GM12865 (cell line): ENCODE measurements at regions not wholly inside any gene's neighbourhood (a gene's known extent, or its start where the extent isn't known, plus 50 kb on each side); places are given as distances from the start of the nearest gene placed in this dataset.
"Not testable (repeated sequence)": the region's sequence is repeated elsewhere in the genome, so short reads cannot be mapped to it uniquely, and the experiment has no call there.

Experiments used
- DNase-seq: peaks from one replicate; pipeline ENCODE4 v3.0.0; 2010; ENCODE audit warnings: low read depth
- H3K4me3 ChIP-seq: 2 replicates; pipeline ENCODE4 v1.5.1; 2011; ENCODE audit warnings: mild to moderate bottlenecking, low read depth, low read length, control low read depth
- CTCF ChIP-seq: IDR thresholded peaks from 2 replicates; pipeline ENCODE4 v1.5.1; 2011; ENCODE audit warnings: low read length, control low read depth, low read depth, inconsistent platforms; ENCODE audit not compliant: insufficient read depth; ENCODE audit errors: missing control alignments

- no peak for DNase-seq
- no peak overlapping the region for H3K4me3 ChIP-seq
- no peak for TF ChIP-seq CTCF
Measured at GRCh38 chr11:42812361-42812760, 499.4 kb upstream of the API5 start.

GRCh38 chr11:42812960-42813359 is 498.8 kb upstream of the API5 start:
- DNase-seq, result no peak
- H3K4me3 ChIP-seq, result no peak overlapping the region
- no peak for TF ChIP-seq CTCF

GRCh38 chr11:42816471-42816870 is 495.3 kb upstream of the API5 start:
- no peak for DNase-seq
- TF ChIP-seq CTCF, result no peak

GRCh38 chr11:42819126-42819525 is 492.7 kb upstream of the API5 start:
- H3K4me3 ChIP-seq, result no peak overlapping the region
- TF ChIP-seq CTCF, result no peak
- no peak for DNase-seq

More at GRCh38 chr11:42816471-42816870, 495.3 kb upstream of the API5 start:
- no peak overlapping the region for H3K4me3 ChIP-seq

GRCh38 chr11:42822188-42822587 is 489.6 kb upstream of the API5 start:
- not testable (repeated sequence) for H3K4me3 ChIP-seq, DNase-seq

GRCh38 chr11:42823546-42823945 is 488.2 kb upstream of the API5 start:
- TF ChIP-seq CTCF, result no peak
- no peak overlapping the region for H3K4me3 ChIP-seq
- DNase-seq, result no peak

- no peak for TF ChIP-seq CTCF
- DNase-seq, result no peak
- no peak overlapping the region for H3K4me3 ChIP-seq
Measured at GRCh38 chr11:42824067-42824466, 487.7 kb upstream of the API5 start.

- no peak for DNase-seq
- H3K4me3 ChIP-seq, result no peak overlapping the region
Measured at GRCh38 chr11:42825598-42825997, 486.2 kb upstream of the API5 start.

More at GRCh38 chr11:42825598-42825997, 486.2 kb upstream of the API5 start:
- no peak for TF ChIP-seq CTCF
